Left forelimb (tissue), 1 donor: ENCODE measurements at regions not wholly inside any gene's neighbourhood (a gene's known extent, or its start where the extent isn't known, plus 50 kb on each side); places are given as distances from the start of the nearest gene placed in this dataset.

Experiments
- DNase-seq: peaks from one replicate; pipeline ENCODE4 v3.0.0-alpha.2; 2018; ENCODE audit warnings: low spot score

DNA sequence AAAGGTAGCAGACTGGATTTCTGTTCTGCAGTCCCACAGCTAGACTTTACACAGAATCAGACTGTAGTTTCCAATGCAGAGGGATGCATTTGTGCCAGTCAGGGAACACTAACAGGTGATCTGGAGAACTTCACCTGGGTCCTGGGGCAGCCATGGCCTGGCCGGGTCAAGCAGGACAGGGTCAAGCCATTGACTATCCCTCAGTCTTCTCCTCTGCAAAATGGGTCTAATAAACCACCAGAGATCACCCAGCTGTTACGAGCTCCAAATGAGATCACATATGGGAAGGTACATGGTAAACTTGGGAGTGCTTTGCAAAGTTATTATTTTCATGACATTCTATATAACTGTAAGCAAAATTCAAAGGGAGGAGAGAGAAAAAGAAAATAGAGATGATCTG lies 294.1 kb downstream of the CDCA7 start:
- no peak for DNase-seq

DNA sequence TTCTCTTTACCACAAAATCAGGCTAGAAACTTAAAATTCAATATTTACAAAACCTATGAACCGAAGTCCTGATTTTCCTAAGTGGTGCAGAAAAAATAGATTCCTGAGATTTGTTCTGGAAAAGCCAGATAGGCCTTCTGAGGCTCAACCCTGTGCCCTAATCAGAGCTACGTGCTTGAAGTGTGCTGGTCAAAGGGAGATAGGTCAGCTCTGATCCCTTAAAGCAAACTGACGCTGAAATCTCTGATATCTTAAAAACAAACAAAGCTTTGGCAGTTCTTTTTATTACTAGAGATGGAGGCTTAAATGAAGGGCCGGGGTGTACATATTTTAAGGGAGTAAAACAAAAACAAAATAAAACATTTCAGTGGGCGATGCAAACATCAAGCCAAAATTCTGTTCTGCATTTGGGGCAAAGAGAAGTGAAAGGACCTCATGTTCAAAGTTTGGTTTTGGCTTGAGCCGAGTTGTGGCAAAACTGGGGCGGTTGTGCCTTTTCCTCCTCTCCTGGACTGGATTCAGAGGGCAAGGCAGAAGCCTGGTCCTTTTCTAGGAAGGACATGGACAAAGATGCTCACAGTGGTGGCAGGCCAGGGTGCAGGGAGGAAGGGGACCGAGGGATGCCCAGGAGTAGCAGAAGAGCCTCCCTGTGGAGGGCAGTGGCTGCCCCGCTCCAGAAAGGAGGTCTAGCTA lies 295.0 kb downstream of the CDCA7 start:
- no peak for DNase-seq

GRCh38 chr2:173651891-173652290 lies 297.2 kb downstream of the CDCA7 start:
- no peak for DNase-seq

GRCh38 chr2:173652311-173652710 lies 297.6 kb downstream of the CDCA7 start:
- DNase-seq, result no peak

DNA sequence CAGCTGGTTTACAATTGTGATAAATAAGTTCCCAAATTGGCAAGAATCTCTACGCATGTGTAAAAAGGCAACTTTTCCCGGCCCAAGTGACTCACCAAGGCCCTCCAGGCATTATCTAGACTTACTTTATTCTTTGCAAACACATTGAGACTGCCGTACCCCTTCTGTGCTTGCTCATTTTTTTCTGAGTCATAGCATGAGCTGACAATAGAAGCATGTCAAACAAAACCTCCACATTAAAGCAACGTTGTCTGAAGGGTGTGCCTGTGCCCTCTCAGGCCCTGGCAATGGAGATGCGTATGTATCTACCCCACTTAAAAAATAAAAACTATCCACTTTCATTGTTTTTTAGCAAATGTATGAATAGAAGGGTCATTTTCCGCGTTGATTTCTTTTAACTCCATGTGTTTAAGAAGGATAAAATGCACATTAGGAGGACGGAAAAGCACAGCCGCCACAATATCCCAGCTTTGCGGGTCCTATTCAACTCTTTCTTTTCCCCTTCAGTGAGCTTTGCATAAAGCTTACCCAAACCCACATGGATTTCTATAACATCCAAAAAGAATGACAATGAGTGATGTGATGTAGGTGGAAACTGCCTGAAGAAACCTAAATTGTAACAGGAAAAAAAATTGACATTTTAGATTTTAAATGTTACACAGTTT lies 298.2 kb downstream of the CDCA7 start:
- DNase-seq, result no peak

GRCh38 chr2:173653432-173653805 lies 298.7 kb downstream of the CDCA7 start:
- DNase-seq, result no peak

GRCh38 chr2:173654161-173654895 lies 299.7 kb downstream of the CDCA7 start:
- DNase-seq, result no peak

GRCh38 chr2:173654896-173655265 lies 300.2 kb downstream of the CDCA7 start:
- DNase-seq, result no peak

DNA sequence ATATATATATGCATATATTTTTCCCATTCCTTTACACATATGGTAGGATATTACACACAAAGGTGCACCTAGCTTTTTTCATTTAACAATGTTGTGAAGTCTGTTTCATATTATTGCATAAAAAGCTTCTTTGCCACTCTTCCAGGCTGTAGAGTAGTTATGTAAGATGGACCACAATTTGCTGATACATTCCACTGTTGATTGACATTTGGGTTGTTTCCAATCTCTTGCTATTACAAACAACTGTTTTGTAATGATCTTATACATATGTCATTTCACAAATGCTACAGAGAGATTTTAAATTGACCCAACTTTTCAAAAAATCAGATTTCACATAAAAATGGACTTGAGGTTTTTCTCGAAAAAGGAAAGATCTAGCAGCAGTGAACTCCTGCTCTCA lies 301.4 kb downstream of the CDCA7 start:
- DNase-seq, result no peak

- DNase-seq, result no peak
Observed at GRCh38 chr2:173657996-173658717, 303.5 kb downstream of the CDCA7 start.

GRCh38 chr2:173658946-173659371 lies 304.3 kb downstream of the CDCA7 start:
- DNase-seq, result no peak

DNA sequence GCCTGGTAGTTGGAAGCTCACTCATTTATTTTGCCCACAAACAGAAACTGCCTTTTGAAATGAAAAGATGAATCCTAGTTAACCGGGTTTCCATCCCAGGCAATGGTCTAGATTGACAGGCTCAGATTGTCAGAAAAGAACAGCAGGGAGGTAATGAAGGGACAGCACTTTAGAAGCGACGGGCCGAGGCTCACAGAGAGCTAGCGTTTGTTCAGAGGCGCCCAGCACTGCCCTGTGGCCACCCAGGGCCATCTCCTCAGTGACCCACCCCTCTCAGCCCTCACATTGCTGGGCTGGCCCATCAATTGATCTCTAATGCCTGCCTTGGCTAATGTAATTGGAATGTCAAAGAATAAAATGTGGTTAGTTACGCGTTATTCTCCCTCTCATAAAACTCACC lies 304.8 kb downstream of the CDCA7 start:
- DNase-seq, result no peak

DNA sequence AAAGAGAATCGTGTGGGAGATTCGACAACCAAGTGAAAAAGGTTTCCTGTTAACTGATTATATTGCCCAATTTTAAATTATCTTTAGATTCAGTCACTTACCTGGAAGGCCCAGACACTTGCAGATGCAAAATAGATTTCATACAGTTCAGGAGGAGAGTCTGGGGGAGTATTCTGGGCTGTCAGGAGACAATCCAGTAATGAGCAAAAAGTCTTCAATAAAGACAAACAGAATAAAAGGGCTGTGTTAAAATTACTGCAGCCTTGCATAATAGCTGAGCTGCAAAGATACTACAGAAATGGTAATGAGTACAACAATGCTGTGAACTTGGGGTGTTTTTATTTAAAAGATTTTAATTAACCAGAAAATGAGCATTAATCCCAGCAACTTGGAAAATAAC lies 303.6 kb downstream of the SP3 start:
- no peak for DNase-seq

DNA sequence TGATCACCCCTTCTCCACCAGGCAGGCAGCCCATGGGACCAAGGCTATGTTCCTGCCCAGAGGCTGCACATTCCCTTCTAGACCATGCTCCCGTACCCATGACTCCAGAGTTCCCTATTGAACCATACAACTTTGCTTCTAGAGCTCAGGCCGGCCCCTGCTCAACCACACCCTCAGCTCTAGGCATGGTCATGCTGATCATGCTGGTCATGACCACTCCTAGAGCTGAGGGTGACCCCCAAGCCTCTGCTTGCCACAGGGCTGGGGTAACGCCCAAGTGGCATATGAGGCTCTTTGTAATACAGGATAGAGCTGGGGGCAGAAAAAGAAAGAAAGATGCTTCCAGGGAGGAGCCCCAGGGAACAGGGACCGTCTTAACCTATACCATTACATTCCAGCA lies 301.8 kb downstream of the SP3 start:
- DNase-seq, result no peak

DNA sequence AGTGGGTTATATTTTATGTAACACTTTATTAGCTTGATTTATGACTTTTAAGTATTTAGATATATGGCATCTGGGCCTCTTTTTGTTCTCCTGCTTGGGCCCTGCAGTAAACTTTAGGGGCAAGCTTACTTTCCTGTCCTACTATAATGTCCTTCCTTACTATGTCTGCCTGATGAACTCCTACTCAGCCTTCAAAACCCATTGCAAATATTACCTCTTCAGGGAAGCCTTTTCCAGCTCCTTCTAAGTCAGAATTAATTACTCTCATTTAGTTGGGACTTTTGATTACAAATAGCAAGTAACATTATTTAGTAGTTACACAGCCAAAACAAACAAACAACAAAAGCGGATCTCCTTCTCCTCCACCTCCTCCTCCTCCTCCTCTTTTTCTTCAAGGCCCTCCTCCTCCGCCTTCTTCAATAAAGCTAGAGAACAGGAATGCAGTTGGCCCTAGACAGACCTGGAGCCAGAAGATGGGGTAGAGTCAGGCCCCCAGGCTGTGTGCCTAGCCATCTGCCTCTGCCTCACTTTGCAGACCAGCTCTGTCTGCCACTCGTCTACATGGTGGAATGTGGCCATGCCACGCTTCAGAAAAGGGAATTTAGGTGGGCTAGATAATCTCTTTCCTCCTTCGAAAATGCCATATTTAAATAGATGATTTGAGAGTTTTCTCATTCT lies 301.2 kb downstream of the SP3 start:
- no peak for DNase-seq

- no peak for DNase-seq
Observed at GRCh38 chr2:173664513-173664910, 300.7 kb downstream of the SP3 start.

DNA sequence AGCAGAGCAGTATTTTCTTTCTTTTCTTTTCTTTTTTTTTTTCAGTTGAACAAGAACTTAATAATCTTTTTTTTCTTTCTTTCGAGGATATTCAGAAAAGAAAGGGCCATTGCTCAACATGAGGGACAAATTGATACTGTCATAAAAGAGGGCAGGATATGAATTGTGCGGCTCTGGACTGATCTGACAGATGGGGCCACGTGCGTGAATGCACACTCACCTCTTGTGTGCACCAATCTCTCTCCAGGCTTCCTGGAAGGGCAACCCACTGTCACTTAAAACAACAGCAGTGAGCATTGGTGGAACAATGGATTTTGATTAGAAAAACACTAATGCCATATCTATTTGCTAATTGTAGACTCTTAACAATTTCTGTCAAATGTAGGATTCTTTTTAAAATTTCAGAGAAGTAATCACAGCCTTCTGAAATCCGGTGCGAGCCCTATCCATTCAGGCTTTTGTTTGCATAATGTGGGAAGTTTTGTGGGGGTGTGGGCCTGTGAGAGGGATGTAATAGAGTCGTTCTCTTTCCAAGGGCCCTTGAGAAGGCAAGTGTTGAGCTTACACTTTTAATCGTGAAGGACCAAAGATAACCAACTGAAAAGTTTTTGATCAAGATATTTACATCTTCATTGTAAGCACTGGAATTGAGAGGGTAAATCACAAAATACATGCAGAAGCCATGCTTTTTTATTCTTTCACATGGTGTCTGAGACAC lies 298.8 kb downstream of the SP3 start:
- DNase-seq, result no peak

DNA sequence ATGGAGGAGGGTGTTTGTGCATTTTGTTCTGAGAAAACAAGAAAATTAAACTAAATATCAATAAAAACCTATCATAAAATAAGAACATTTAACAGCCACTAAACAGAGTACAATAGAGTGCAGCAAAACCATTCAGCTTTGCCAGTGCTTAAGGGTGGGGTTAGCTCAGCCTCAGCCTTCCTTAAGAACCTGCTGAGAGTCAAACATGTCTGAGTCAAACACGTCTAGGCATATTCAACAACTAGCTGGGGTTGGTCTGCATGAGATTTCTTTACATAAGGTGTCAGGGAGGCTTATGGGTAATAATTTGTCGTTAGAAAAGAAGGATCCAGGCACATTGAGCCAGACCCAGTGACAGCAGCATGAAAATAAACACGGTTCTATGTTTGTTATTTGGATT lies 298.2 kb downstream of the SP3 start:
- DNase-seq, result no peak

GRCh38 chr2:173667415-173667814 lies 297.8 kb downstream of the SP3 start:
- DNase-seq, result no peak

DNA sequence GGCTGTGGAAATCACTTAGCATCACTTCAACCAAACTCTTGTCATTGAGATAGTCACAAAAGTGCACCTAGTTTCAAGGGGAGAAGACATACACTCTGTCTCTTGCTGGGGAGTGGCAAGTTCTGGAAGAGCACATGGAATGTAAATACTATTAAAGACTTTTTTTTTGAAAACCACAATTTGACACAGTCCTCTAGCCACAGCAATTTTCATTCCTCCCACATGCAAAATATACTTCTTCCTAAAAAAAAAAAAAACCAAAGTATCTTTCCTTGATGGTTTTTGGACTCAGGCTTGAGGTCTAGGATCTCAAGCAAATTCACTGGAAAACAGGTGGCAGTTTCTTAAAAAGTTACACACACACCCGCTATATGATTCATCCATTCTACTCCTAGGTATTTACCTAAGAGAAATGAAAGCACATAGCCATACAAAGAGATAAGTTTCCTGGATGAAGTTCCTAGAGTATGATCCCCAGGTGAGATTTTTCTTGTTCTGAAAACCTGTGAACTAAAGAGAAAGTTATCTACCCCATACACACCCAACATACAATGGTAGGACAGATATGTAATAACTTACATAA lies 295.8 kb downstream of the SP3 start:
- DNase-seq, result no peak

- DNase-seq, result no peak
Observed at GRCh38 chr2:173669888-173670287, 295.3 kb downstream of the SP3 start.
